ENCODE measurements at regions not wholly inside any gene's neighbourhood (a gene's known extent, or its start where the extent isn't known, plus 50 kb on each side); places are given as distances from the start of the nearest gene placed in this dataset.

DNA sequence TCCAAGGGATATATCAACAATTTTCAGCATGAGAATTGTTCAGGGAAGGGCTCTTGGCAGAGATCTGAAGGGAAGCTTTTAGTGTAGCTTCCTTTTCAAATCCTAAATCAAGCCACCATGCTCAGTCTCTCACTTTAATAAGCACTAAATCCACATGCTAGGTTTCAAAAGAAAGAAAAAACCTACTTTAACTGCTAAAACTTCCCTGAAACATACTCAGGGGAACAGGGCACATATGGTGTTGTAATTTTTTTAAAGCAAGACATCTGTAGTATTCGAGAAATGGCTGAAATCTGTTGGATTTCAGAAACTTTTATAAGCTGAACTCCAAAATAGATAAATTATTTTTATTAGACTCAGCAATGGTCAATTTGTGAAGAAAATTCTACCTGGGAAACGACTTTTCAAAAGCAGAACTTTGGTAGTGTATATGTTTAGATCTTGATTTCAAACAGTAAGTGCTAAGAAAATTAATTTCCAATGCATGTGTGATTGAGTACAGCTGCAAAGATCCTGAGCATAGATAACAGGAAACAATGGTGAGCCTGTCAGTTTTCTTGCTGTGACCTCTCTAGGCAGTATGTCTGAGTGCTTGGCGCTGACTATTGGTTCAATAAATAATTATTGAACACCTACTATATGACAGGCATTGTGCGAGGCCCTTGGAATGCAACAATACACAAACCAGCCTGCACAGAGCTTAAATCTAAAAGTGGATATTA, 804.5 kb upstream of the SOX9 start:
- TF ChIP-seq, protein P1, sequence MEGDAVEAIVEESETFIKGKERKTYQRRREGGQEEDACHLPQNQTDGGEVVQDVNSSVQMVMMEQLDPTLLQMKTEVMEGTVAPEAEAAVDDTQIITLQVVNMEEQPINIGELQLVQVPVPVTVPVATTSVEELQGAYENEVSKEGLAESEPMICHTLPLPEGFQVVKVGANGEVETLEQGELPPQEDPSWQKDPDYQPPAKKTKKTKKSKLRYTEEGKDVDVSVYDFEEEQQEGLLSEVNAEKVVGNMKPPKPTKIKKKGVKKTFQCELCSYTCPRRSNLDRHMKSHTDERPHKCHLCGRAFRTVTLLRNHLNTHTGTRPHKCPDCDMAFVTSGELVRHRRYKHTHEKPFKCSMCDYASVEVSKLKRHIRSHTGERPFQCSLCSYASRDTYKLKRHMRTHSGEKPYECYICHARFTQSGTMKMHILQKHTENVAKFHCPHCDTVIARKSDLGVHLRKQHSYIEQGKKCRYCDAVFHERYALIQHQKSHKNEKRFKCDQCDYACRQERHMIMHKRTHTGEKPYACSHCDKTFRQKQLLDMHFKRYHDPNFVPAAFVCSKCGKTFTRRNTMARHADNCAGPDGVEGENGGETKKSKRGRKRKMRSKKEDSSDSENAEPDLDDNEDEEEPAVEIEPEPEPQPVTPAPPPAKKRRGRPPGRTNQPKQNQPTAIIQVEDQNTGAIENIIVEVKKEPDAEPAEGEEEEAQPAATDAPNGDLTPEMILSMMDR (conservative IDR thresholded peaks at IDR 0.05 in 1 of 2, IDR thresholded peaks at IDR 0.05 in 1 of 2; ENCODE audit: extremely low read depth in 1 of 2, insufficient read depth in 1 of 2, low read depth in 1 of 2, low read length in 2 of 2), result no peak
- TF ChIP-seq EZH2 (IDR thresholded peaks at IDR 0.05; ENCODE audit: borderline replicate concordance, low read length), result no peak

Measured in mammary epithelial cell (primary cell).